Choroid plexus epithelial cell (primary cell): ENCODE measurements at regions not wholly inside any gene's neighbourhood (a gene's known extent, or its start where the extent isn't known, plus 50 kb on each side); places are given as distances from the start of the nearest gene placed in this dataset.
"Not testable (repeated sequence)": the region's sequence is repeated elsewhere in the genome, so short reads cannot be mapped to it uniquely, and the experiment has no call there.

ENCODE experiments used
- DNase-seq: peaks from one replicate; pipeline ENCODE4 v3.0.0-alpha.2; 2010; ENCODE audit warnings: low read depth
- H3K4me3 ChIP-seq: 2 replicates; pipeline ENCODE4 v1.5.1; 2011; ENCODE audit warnings: low read depth, mild to moderate bottlenecking, control low read depth, low read length, moderate library complexity
- TF ChIP-seq, protein P1 (sequence below): conservative IDR thresholded peaks from 2 replicates; pipeline ENCODE4 v1.5.1; 2011; ENCODE audit warnings: low read depth, mild to moderate bottlenecking, control low read depth, inconsistent platforms, low read length, moderate library complexity

DNA sequence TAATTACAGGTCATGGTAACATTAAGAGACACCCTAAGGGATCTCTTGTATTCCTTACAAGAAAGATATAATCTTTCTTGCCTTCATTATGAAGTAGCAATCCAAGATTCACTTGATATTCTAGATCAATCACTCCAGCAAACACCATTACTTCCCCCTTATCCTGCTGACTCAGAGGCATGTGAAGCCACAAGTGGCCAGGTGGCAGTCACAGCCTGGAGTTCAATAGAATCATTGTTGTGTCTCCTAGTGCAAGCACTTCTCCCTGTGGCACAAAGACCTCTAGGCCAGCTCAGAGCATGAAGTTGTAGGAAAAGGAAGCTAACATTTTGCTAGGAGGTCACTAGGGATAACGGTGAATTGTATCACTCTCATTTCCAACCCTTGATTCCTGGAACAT is 864.3 kb upstream of the ATXN8OS start:
- no peak for DNase-seq

DNA sequence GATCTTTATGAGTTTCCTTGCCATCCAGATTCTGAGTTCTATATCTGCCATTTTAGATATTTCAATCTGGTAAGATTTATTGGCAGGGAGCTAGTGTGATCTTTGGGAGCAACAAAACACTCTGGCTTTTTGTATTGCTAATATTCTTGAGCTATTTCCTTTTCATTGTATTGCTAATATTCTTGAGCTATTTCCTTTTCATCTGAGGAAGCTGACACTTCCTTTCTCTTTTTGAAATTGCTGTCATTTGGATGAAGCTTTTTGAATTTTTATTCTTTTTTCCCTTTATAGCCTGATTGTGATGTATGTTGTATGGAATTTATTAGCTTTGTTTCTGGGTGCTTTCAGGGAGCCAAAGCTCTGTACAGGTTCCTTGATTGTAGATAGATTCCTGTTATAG is 873.5 kb upstream of the ATXN8OS start:
- no peak overlapping the region for H3K4me3 ChIP-seq
- TF ChIP-seq, protein P1, sequence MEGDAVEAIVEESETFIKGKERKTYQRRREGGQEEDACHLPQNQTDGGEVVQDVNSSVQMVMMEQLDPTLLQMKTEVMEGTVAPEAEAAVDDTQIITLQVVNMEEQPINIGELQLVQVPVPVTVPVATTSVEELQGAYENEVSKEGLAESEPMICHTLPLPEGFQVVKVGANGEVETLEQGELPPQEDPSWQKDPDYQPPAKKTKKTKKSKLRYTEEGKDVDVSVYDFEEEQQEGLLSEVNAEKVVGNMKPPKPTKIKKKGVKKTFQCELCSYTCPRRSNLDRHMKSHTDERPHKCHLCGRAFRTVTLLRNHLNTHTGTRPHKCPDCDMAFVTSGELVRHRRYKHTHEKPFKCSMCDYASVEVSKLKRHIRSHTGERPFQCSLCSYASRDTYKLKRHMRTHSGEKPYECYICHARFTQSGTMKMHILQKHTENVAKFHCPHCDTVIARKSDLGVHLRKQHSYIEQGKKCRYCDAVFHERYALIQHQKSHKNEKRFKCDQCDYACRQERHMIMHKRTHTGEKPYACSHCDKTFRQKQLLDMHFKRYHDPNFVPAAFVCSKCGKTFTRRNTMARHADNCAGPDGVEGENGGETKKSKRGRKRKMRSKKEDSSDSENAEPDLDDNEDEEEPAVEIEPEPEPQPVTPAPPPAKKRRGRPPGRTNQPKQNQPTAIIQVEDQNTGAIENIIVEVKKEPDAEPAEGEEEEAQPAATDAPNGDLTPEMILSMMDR, result no peak
- DNase-seq, result no peak

More for the DNA sequence above, 864.3 kb upstream of the ATXN8OS start:
- TF ChIP-seq, protein P1, result no peak
- H3K4me3 ChIP-seq, result no peak overlapping the region

DNA sequence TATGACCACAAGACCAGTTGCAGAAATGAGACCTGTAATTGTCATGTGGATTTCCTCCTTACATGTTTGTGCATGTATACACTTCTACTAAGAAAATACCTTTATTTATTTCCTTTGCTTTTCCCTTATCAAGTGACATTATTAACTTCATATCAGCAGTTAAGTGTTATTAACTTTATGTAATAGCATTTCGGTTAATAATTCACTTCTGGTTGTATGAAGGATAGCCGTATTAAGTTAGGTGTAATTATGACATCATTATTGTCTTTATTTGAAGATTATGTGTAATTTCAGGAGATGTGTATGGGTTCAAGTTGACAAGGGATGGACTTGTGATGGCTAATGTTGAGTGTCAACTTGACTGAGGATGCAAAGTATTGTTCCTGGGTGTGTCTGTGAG is 881.2 kb upstream of the ATXN8OS start:
- H3K4me3 ChIP-seq, result no peak overlapping the region
- TF ChIP-seq, protein P1, result no peak
- no peak for DNase-seq

DNA sequence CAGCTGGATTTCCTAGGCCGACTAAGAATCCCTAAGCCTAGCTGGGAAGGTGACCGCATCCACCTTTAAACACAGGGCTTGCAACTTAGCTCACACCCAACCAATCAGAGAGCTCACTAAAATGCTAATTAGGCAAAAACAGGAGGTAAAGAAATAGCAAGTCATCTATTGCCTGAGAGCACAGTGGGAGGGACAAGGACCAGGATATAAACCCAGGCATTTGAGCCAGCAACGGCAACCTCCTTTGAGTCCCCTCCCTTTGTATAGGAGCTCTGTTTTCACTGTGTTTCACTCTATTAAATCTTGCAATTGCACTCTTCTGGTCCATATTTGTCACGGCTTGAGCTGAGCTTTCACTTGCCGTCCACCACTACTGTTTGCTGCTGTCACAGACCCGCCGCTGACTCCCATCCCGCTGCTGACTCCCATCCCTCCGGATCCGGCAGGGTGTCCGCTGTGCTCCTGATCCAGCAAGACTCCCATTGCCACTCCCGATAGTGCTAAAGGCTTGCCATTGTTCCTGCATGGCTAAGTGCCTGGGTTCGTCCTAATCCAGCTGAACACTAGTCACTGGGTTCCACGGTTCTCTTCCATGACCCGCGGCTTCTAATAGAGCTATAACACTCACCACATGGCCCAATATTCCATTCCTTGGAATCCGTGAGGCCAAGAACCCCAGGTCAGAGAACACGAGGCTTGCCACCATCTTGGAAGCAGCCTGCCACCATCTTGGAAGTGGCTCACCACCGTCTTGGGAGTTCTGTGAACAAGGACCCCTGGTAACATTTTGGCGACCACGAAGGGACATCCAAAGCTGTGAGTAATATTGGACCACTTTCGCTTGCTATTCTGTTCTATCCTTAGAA is 885.8 kb upstream of the ATXN8OS start:
- not testable (repeated sequence) for H3K4me3 ChIP-seq, DNase-seq

DNA sequence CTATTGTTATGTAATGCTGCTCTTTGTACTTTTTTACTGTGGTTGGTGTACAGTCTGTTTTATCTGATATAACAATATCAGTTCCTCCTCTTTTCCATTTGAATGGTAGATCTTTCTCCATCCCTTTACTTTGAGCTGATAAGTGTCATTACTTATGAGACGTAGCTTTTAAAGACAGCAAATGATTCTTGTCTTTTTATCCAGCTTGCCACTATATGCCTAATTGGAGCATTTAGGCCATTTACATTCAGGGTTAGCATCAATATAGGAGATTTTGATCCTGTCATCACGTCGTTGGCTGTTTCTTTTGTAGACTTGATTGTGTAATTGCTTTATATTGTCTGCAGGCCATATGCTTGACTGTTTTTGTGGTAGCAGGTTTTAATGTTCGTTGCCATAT is 894.2 kb upstream of the ATXN8OS start:
- H3K4me3 ChIP-seq, result no peak overlapping the region
- TF ChIP-seq, protein P1, result no peak
- DNase-seq, result no peak

DNA sequence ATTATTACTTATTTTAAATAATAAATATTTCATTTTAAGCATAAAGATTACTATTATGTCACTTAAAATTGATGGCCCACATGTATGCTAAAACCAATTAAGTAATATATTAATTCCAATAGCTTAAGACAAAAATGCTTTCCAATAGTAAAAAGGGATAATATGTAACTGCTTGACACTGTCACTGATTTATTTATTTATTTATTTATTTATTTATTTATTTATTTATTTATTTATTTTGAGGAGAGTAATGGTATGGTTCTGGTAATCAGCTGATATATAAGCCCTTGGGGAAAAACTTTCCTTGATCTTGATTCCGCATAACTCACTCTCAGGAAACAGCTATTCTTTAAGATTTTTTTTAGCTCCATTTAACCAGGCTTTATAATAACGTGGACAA is 903.0 kb upstream of the ATXN8OS start:
- TF ChIP-seq, protein P1, result no peak
- DNase-seq, result no peak
- H3K4me3 ChIP-seq, result no peak overlapping the region

DNA sequence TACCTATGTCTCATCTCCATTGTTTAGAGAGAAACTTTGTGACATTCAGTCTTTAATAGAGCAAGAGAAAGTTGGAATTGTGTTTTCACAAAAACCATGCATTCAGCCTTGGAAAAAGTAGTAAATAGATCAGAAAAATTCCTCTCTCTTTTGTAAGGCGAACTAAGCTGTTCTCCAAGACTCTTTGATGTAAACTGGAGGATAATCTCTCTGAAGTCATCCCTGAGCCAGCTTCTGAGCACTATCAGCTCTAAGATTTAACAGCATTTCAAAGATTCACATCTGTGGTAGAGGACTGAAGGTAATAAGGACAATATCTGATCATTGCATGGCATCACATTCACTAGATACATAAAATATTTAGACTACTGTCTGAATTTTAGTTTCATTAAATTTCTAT is 904.6 kb upstream of the ATXN8OS start:
- H3K4me3 ChIP-seq, result no peak overlapping the region
- TF ChIP-seq, protein P1, result no peak
- DNase-seq, result no peak
